GM21737 (cell line): ENCODE measurements at regions not wholly inside any gene's neighbourhood (a gene's known extent, or its start where the extent isn't known, plus 50 kb on each side); places are given as distances from the start of the nearest gene placed in this dataset.

Experiments used
- ATAC-seq: cut with Tn5 transposase; IDR thresholded peaks from one replicate; pipeline ENCODE4 v1.9.1; 2021; ENCODE audit warnings: mild to moderate bottlenecking, moderate library complexity; ENCODE audit not compliant: unreplicated experiment

DNA sequence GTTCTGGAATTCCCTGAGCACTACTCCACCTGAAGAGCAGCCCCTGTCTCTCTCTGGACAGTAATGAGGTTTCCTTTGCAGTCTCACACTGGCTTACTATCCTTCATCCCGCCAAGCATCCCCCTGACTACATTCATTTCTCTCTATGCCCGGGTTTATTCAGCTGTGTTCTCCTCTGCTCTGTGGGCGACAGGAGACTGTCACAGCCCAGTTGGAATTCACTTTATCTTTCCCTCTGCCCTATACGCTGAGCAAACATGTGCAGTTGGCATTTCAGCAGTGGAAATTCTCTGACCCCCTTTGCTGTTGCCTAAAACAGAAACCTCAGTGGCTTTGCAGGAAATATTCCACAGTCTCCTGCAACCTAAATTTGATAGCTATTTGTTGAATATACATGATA lies 83.5 kb upstream of the MAX start:
- ATAC-seq, result no peak

DNA sequence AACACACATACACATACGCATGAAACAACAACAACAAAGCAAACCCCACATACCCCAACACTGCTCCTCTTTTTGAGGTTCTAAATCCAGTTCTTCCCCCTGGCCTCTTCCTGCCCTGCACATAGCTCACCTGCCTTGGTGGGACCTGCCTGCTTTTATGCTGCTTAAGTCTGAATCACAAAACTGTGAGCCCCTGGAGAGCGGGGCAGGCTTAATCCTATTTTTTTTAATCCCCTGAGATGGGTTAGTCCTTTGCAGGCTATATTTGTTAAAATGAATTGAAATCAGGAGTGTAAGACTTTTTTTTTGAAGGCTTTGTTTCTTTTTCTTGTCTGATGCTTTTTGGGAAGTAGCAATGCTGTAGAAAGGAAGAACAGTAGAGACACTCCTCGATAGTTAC lies 84.6 kb upstream of the MAX start:
- ATAC-seq, result no peak

DNA sequence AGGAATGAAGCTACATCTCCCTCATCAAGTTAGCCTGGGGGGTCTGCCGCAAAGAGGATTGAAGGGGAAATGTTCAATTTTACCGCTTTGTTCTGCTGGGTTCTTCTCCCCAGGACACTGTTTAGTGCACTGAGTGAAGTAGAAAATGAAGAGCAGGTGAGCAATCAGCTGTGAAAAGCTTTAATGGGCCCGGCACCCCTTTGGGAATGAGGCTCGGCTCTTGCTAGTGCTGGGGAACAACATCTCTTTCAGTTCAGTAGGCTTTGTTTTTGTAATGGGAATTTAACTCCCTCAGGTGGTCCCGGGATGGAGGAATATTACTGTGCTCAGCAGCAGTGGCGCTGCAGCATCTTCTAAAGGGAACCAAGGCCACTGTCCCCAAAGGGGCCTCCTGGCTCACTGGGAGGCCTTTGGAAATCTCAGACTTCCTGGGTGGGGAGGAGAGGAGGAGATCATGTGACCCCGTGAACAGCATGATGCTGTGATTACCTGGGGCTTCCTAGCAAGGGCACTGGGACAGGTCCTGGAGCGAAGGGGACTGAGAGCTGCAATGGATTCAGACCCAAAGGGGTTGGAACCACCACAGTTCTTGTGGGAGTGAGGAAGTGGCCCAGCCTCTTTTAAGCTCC lies 85.2 kb upstream of the MAX start:
- no peak for ATAC-seq

DNA sequence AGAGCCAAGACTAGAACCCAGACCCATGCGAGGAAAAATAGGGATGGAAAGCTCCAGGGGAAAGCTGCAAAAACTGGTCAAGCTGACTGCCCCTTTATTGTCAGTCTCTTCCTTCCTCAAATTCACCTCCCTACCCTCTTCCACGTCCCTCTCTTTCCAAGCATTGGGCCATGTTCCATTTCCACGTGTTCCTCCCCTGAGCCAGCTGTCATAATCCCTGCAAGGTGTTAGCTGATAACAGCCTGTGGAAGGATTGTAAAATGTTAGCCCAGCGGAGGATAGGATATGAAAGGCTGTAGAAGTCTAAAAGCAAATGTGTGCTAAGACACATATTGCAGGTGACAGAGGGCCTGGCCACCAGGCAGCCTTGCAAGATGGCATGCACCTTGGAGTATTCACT lies 88.0 kb upstream of the MAX start:
- ATAC-seq, result no peak

DNA sequence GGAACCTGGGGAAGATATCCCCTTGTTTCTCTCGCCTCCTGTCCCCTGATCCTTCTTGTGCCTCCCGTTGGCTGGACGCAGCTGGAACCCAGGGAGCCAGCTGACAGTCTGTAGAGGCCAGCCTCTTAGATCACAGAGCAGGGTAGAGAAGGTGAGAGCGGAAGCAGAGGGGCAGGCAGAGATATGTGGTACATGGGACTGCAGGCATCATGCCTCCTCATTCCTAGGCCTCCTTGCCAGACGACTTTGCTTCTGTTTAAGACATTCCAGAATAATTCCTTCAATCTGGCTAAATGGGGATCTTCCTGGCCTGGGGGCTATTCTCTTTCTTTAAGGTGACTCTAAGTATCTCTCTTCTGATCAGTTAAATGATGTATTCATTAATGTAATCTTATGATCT lies 89.4 kb upstream of the MAX start:
- no peak for ATAC-seq

DNA sequence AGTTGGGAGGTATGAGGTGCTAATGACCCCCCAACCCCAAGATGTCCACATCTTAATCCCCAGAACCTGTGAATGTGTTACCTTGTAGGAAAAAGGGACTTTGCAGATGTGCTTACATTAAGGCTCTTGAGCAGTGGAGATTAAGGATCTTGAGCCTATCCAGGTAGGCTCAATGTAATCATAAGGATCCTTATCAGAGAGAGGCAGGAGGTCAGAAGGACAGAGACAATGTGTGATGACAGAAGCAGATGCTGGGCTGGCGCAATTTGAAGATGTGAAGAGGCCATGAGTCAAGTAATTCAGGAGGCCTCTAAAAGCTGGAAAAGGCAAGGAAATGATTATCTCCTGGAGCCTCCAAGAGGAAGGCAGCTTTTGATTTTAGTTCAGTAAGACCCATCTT lies 90.4 kb upstream of the MAX start:
- ATAC-seq, result no peak

DNA sequence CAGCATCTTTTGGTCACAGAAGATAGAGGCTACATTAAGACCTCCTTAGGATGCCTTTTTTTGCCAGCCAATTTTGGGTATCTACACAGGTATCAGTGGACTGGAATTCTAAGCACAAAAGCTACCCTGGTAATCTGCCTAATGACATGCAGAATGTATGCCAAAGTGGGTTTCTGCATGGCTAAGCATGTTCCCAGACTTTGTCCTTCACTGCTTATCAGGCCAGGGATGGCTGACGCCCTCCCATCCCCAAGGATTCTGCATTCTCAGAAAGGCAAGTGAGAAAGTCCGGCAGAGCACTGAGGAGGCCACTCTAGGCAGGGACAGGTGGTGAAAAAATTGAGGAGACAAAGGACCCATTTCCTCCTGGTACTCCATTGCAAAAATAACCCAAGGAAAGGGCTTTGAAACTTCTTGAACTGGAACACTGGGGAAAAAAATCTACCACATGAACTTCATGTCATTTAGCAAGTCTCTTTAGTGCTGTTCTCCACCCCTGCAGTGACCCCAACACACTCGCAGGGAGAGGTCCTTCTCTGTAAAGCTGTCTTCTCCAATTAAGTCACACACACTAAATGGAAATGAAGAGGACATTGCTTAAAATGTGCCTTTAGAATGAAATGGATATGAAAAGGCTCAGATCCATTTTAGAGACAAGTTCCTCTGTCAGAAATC lies 91.7 kb upstream of the MAX start:
- ATAC-seq, result no peak

DNA sequence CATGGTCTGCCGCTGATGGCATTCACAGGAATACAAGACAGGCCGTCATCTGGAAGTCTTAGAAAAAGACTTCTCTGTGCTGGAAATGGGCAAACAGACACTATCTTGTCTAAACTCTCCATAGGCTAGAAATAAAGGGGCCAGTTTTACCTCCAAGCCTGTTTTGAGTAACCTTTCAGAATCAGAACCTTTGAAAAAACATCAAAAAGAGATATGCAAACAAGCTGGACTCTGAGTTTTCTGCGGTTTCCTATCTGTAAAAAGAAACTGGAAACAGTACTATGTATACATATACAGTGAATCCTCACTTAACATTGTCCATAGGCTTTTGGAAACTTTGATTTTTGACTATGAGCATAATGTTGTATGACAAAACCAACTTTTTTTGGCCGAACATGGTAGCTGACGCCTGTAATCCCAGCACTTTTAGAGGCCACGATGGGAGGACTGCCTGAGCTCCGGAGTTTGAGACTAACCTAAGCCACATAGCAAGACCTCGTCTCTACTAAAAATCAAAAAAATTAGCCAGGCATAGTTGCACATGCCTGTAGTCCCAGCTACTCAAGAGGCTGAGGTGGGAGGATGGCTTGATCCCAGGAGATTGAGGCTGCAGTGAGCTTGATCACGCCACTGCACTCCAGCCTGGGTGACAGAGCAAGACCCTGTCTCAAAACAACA lies 92.9 kb upstream of the MAX start:
- ATAC-seq, result peak; percentile 83

DNA sequence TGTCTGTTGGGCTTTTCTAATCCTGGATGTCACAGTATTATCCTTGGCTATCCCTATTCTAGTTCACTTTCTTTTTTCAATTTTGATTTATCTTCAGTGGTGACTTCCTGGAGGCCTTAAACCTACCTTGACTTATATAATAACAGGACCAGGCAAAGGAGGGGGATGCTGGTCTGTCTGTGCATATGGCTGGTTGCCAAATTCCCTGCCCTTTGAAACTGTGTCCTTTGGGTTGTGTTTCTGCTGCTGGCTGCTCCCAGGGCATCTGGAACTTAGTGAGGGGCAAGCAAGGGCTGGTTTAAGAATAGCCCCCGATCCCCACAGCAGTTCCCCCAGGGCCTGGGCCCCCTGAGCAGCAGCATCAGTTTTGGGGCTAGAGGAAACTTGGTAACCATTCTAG lies 96.0 kb upstream of the MAX start:
- no peak for ATAC-seq

DNA sequence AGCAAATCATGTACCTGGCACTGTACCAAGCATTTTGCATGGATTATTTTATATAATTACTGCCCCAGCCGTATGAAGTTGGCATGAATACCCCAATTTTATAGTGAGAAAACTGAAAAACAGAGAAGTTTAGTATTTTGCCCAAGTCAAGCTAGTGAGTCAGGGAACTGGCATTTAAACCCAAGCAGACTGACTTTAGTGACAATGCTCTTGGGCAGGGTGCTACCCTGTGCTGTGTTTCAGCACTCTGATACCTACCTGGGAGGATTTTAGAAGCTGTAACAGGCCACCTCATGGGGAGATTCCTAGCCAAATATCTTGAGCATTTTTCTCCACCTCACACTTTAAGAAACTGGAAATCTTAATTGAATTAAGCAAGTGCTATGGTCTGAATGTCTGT lies 98.1 kb upstream of the MAX start:
- ATAC-seq, result no peak

DNA sequence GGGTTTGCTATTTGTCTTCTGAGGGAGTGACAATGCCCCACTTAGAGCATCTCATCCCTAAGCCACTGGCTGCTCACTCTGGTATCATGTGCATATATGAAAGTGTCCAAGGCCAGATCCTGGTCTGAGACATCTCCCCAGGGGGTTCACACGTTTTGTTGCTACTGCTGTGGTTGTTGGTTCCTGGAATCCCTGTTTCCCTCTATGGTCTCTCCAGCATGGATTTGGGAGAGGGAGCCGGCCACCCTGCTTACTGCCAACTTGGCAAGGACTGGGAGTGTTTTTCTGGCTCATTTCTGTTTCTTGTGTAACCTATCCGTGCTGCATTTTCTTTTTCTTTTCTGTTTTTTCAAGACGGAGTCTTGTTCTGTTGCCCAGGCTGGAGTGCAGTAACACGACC lies 101.3 kb upstream of the MAX start:
- ATAC-seq, result no peak

DNA sequence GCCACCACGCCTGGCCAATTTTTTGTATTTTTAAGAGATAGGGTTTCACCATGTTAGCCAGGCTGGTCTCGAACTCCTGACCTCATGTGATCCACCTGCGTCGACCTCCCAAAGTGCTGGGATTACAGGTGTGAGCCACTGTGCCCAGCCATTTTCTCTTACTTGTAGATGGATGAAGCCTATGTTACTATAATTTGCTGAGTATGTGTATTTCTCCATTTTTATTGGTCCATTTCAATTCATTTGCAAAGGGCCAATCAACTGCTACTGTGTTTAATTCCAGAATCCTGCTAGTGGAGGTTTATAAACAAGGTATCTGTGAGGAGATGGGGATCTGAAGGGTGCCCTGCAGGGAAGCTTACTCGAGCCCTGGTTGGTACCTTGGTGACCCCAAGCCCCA lies 101.7 kb upstream of the MAX start:
- no peak for ATAC-seq

DNA sequence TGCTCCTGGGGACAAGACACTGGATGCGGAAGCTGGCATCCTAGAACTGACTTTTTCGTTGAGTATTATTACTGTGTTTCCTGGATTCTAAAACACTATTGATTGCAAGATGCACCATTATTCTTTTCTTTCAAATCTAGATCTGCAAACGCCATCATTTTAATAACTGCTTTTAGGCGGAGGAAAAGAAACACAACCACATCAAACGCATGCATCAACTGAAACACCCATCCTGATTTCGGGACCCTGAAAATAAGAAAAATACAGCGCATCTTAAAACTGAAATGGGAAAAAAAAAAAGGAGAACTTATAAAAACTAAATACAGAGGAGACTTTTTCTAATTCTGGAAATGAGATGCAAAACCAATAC lies 103.7 kb upstream of the MAX start:
- ATAC-seq, result no peak

DNA sequence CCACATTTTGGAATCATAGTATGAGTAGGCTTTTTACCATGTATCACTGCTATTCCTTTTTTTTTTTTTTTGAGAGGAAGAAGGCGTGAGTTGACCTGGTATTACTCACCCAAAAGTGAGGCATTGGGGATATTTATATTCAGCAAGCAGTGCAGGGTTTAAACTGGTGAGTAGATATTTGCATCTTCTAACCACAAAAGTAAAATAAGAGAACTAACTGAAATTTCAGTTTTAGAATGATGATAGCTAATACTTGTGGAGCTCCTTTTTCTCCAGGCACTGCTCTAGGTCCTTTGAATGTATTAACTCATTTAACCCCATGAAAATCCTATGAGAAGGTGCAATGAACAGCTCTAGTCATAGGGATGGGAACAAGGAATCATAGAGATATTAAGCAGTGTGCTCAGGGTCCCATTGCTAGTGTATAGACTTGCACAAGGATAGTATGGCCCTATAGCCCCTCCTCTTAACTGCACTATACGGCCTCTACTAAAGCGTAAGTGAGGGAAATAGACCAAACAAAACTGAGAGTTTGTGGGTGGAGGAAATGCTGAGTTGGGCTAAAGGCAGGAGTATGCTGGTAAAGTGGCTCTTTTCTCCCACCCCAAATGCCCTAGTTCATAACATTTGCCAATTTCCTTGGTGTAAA lies 104.3 kb upstream of the MAX start:
- peak; percentile 57 for ATAC-seq

DNA sequence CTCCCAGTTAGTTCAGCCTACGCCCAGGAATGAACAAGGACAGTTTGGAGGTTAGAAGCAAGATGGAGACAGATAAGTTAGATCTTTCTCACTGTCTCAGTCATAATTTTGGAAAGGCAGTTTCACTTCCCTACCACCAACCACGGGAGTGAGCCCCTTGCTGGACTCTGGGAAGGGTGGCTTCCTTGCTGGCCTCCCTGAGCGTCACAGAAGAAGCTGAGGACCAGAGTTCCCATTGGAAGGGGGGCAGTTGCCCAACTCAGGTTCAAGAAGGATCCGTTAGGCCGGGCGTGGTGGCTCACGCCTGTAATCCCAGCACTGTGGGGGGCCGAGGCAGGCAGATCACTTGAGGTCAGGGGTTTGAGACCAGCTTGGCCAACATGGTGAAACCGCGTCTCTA lies 106.2 kb upstream of the MAX start:
- no peak for ATAC-seq

DNA sequence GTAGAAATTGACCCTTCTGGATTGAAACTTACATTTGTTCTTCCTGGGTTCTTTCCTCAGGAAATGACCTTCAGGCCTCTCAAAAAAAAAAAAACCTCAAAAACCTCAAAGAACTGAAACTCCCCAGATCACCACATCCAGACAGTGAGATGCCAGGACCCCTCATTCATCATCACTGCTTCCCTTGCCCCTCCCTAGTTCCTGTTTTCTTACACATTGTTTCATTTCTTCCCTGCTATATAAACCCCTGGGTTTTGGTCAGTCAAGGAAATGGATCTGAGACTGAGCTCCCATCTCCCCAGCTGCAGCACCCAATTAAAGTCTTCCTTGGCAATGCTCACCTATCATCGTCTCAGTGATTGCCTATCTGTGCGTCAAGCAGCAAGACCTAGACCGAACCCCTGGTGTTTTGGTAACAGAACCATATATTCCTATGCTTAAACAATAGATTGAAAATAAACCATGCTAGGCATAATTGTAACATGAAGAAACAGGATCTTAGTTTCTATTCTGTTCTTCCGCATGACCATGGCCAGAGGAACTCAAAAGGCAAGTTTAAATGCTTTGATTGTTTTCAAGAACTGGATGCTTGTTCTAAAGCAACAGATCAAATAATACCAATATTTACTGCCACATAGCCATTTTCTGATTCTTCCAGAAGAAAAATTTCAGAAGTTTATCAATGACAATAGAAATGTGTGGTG lies 108.0 kb upstream of the MAX start:
- ATAC-seq, result no peak

DNA sequence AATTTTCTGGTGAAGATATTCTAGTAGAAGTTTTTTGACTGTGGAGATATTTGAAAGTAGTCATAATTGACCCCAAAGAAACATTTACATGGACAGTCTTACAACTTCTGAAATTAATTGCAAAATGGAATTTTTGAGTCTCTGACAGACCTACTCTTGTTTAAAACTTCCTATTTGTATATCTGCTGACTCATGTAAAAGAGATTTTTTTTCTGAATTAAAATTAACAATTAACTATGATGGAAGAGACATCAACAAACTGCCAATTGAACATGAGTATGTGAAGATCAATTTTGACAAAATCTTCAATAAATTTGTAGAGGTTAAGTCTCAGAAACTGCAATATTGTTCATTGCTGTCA lies 108.5 kb upstream of the MAX start:
- no peak for ATAC-seq

DNA sequence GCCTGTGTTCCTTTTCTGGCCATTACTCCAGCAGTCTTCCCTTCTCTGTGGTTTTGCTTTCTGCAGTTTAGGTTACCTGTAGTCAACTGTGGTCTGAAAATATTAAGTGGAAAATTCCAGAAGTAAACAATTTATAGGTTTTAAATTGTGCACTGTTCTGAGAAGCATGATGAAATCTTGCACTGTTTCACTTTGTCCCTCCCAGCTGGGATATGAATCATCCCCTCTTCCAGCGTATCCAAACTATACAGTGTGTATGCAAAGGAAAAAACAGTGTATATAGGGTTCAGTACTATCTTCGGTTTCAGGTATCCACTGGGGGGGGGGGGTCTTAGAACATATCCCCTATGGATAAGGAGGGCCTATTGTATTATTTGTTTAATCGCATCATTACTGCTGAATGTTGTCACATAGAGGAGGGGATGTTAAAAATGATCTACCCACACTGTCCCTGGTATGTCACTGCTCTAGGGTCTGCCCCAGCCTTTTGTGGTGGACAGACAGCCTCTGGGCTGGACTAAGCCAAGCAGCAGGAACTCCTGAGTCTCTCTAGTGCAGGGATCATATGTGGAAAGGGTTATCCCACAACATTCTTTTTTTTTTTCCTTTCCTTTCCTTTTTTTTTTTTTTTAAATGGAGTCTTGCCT lies 109.1 kb upstream of the MAX start:
- no peak for ATAC-seq

DNA sequence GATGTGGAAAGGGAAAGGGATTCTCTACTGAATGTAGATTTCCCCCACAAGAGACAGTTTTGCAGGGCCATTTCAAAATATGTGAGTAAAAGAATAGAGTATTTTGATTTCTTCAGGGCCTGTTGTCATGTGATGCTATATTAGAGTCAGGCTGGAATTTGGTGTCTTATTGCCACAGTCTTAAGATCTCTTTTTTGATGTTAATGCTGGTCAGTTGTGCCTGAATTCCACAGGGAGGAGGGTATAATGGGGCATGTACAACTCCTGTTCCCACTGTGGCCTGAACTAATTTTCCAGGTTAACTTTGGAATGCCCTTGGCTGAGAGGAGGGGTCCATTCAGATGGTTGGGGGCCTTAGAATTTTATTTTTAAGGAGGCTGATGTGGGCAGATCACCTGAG lies 111.0 kb upstream of the MAX start:
- no peak for ATAC-seq

DNA sequence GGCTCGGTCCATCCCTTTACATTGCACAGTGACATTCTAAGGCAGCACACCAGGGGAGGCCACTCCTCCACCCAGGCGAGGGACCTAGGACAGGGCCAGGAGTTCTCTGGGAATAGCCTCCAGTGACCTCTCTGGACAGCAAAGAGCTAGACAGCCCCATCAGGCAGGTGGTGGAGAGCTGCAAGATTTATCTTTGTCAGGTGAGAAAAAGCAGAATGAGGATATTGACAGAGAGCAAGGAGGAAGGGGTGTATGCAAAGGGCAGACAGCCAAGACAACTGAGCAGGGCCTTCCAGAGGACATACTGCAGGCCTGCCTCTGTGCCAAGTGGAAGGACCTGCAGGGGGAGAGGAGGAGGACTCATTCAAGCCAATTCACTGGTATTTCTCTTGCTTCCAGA lies 112.4 kb upstream of the MAX start:
- ATAC-seq, result no peak

DNA sequence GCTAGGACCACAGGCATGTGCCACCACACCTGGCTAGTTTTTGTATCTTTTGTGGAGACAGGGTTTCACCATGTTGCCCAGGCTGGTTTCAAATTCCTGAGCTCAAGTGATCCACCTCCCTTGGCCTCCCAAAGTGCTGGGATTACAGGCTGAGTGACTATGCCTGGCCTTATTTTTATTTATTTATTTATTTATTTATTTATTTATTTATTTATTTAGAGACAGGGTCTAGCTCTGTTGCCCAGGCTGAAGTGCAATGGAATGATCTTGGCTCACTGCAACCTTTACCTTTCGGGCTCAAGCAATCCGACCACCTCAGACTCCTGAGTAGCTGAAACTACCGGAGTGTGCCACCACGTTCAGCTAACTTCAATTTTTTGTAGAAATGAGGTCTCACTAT lies 117.0 kb upstream of the MAX start:
- no peak for ATAC-seq
